ENCODE measurements at regions not wholly inside any gene's neighbourhood (a gene's known extent, or its start where the extent isn't known, plus 50 kb on each side); places are given as distances from the start of the nearest gene placed in this dataset.
"Not testable (repeated sequence)": the region's sequence is repeated elsewhere in the genome, so short reads cannot be mapped to it uniquely, and the experiment has no call there.

GRCh38 chr12:83226960-83227359 is 540.3 kb downstream of the TMTC2 start:
- not testable (repeated sequence) for TF ChIP-seq CTCF, POLR2A (IDR thresholded peaks at IDR 0.05)
